ENCODE measurements at regions not wholly inside any gene's neighbourhood (a gene's known extent, or its start where the extent isn't known, plus 50 kb on each side); places are given as distances from the start of the nearest gene placed in this dataset.

- POLR2A ChIA-PET: interaction anchor here (1.0 kb wide), 1 partner anchor 18 kb away, joined by 4 read pairs; no protein-coding TSS in a partner anchor
- BruUV-seq (replicated peaks): no TSS peak
- Histone ChIP-seq H4K20me1 (ENCODE audit: control insufficient read depth, insufficient read depth) (no peaks in the 10 kb centered on the region), H3K4me3 (no peak overlapping the region), H3K36me3 (ENCODE audit: control insufficient read depth in 2 of 2, insufficient read depth in 2 of 2, low read length in 1 of 2) (no peaks in the 10 kb centered on the region), H3K79me2 (ENCODE audit: control insufficient read depth, insufficient read depth, low read length) (no peaks in the 10 kb centered on the region), H3K4me1 (ENCODE audit: control insufficient read depth, insufficient read depth, low read length) (peaks cover 2% of the 10 kb centered on the region), H3K27me3 (replicated peaks in 1 of 2; ENCODE audit: control insufficient read depth in 2 of 2, insufficient read depth in 2 of 2, low read length in 1 of 2) (no peaks in the 10 kb centered on the region), H3K9ac (ENCODE audit: control insufficient read depth, insufficient read depth, low read length) (no peak overlapping the region), H2AFZ (ENCODE audit: control insufficient read depth, low read depth, low read length) (no peak overlapping the region), H3K4me2 (ENCODE audit: control insufficient read depth, insufficient read depth) (no peak overlapping the region), H3K9me3 (replicated peaks; ENCODE audit: control insufficient read depth, insufficient read depth, low read length) (no peaks in the 10 kb centered on the region), H3K27ac (ENCODE audit: control insufficient read depth, insufficient read depth) (no peak overlapping the region)
- CTCF ChIA-PET: interaction anchor here (0.8 to 2.7 kb wide), 2 partner anchors 38 to 314 kb away, joined by 3 to 12 read pairs; no protein-coding TSS in a partner anchor
- FAIRE-seq (no peak), DNase-seq (ENCODE audit: low read depth, low spot score) (no peak), ATAC-seq (no peak)
- in situ Hi-C loops (cut with MboI): no loop called here
- SMC1A ChIA-PET (ENCODE audit: uncharacterized antibody, unreplicated experiment): interaction anchor here (0.6 to 2.9 kb wide), 7 partner anchors 11 to 652 kb away, joined by 3 to 12 read pairs (median 4); no protein-coding TSS in a partner anchor
- intact Hi-C loops (cut with micrococcal nuclease; ENCODE audit: unreplicated experiment): no loop called here
- TF ChIP-seq JUNB (IDR thresholded peaks at IDR 0.05) (0 out of 2 replicates have a peak, but pooled peaks have one; percentile 23), SRF (IDR thresholded peaks at IDR 0.05; ENCODE audit: low read depth in 2 of 2, low read length in 2 of 2) (no peak)
- RAD21 ChIA-PET (ENCODE audit: unreplicated experiment): interaction anchor here (1.5 kb wide), 2 partner anchors 23 to 34 kb away, joined by 3 to 4 read pairs; no protein-coding TSS in a partner anchor
- WGBS (ENCODE audit: insufficient coverage, insufficient replicate concordance, low lambda C conversion rate, missing lambda C conversion rate): 26% methylated on average over 2 of the region's 2 CpGs
These were observed 54.9 kb upstream of the RFC3 start for GRCh38 chr13:33763021-33763420.

GRCh38 chr13:33764716-33765115 lies 53.2 kb upstream of the RFC3 start:
- H3K27ac ChIP-seq (ENCODE audit: control insufficient read depth, insufficient read depth): no peak overlapping the region
- no peak overlapping the region for H3K4me2 ChIP-seq (ENCODE audit: control insufficient read depth, insufficient read depth)
- no TSS peak for BruUV-seq (replicated peaks)
- no peak overlapping the region for H3K9ac ChIP-seq (ENCODE audit: control insufficient read depth, insufficient read depth, low read length)
- SMC1A ChIA-PET (ENCODE audit: uncharacterized antibody, unreplicated experiment): interaction anchor here (0.6 to 2.9 kb wide), 6 partner anchors 9 to 419 kb away, joined by 3 to 12 read pairs (median 4); no protein-coding TSS in a partner anchor
- no peak overlapping the region for H3K4me3 ChIP-seq
- H2AFZ ChIP-seq (ENCODE audit: control insufficient read depth, low read depth, low read length): no peak overlapping the region
- POLR2A ChIA-PET: no interaction called here
- WGBS (ENCODE audit: insufficient coverage, insufficient replicate concordance, low lambda C conversion rate, missing lambda C conversion rate): 49% methylated on average over 3 of the region's 3 CpGs
- CTCF ChIA-PET: no interaction called here
- intact Hi-C loops (cut with micrococcal nuclease; ENCODE audit: unreplicated experiment) (no loop called here), in situ Hi-C loops (cut with MboI) (no loop called here)
- ATAC-seq (no peak), DNase-seq (ENCODE audit: low read depth, low spot score) (no peak), FAIRE-seq (no peak)
- H4K20me1 ChIP-seq (ENCODE audit: control insufficient read depth, insufficient read depth): no peaks in the 10 kb centered on the region
- RAD21 ChIA-PET (ENCODE audit: unreplicated experiment): no interaction called here
- no peaks in the 10 kb centered on the region for H3K79me2 ChIP-seq (ENCODE audit: control insufficient read depth, insufficient read depth, low read length)
- H3K27me3 ChIP-seq (replicated peaks in 1 of 2; ENCODE audit: control insufficient read depth in 2 of 2, insufficient read depth in 2 of 2, low read length in 1 of 2): no peaks in the 10 kb centered on the region
- no peak for TF ChIP-seq BHLHE40 (IDR thresholded peaks at IDR 0.05; ENCODE audit: borderline replicate concordance in 1 of 2, low read depth in 2 of 2, low read length in 1 of 2)
- H3K9me3 ChIP-seq (replicated peaks; ENCODE audit: control insufficient read depth, insufficient read depth, low read length): no peaks in the 10 kb centered on the region
- H3K36me3 ChIP-seq (ENCODE audit: control insufficient read depth in 2 of 2, insufficient read depth in 2 of 2, low read length in 1 of 2): no peaks in the 10 kb centered on the region
- H3K4me1 ChIP-seq (ENCODE audit: control insufficient read depth, insufficient read depth, low read length): no peaks in the 10 kb centered on the region

All from GM12878 (cell line).